GM18517 (cell line): ENCODE measurements at regions not wholly inside any gene's neighbourhood (a gene's known extent, or its start where the extent isn't known, plus 50 kb on each side); places are given as distances from the start of the nearest gene placed in this dataset.
"Not testable (repeated sequence)": the region's sequence is repeated elsewhere in the genome, so short reads cannot be mapped to it uniquely, and the experiment has no call there.

Experiments used
- ATAC-seq: cut with Tn5 transposase; IDR thresholded peaks from one replicate; pipeline ENCODE4 v1.9.1; 2021; ENCODE audit warnings: mild to moderate bottlenecking, moderate library complexity; ENCODE audit not compliant: unreplicated experiment

DNA sequence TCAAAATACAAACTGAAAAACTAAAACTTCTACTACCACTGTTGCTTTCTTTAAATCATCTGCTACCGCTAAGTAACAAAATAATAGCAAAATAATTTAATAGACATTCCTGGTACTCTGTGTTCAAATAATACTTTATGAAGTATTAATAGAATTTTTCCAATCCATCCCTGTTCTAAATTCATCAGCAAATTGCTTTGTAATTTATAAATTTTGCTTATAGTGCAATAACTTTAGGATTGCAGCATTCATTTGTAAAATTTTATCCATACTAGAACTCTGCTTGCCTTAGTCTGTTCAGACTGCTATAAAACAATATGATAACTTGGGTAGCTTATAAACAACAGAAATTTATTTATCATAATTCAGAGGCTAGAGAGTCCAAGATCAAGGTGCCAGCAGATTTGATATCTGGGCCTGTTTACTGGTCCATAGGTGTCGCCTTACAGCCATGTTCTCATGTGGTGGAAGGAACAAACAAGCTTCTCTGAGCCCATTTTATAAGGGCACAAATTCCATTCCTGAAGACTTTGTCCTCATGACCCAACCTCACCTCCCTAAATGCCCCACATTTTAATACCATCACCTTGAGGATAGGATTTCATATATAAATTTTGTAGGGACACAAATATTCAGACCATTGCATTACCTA lies 415.1 kb upstream of the MAP2 start:
- no peak for ATAC-seq

DNA sequence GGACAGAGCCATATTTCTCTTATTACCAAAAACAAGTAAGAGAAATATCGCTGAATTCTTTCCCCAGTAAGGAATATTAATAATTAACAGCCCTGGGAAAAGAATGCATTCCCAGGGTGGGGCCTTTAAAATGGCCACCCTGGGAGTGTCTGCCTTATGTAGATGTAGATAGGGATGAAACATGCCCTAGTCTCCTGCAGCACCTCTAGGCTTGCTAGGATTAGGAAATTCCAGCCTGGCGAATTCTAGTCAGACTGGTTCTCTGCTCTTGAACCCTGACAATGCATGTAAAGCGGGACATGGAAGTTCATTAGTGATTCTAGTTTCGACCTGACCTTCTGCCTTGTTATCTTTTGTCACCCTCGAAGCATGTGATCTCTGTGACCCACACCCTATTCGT lies 405.2 kb upstream of the MAP2 start:
- ATAC-seq = not testable (repeated sequence)

DNA sequence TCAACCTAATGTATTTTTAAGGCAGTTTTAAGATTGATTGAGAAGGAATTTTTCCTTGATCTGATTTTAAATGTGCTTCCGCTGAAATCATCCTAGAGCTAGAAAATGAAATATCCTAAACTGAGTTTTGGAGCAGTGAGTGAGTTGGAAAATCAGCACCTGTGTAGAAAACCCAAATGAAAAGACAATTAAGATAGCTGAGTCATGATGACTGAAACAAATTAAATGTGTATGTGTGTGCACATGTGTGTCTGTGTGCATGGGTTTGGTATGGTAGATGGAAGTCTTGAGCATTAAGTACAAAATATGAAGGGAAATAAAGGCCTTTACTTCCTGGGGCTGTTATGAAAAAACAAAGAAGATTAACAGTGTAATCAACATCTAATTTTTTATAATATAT lies 394.6 kb upstream of the MAP2 start:
- no peak for ATAC-seq

DNA sequence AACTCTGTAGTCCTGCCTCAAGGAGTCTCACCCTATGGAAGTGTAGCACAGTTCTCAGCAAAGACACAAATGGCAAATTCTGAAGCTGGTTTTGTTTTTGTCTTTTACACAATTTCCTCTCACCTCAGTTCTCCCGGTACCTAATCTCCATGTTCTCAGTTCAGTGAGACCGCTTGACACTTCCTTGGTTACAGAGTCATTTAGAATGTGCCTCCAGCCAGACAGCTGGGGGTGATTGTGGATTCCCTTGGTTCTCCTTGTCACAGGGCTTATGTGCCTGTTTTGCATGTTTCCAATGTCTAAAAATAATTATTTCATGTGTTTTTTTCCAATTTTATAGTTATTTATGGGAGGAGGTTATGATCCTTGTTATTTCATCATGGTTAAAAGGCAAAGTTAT lies 379.5 kb upstream of the MAP2 start:
- ATAC-seq = no peak

DNA sequence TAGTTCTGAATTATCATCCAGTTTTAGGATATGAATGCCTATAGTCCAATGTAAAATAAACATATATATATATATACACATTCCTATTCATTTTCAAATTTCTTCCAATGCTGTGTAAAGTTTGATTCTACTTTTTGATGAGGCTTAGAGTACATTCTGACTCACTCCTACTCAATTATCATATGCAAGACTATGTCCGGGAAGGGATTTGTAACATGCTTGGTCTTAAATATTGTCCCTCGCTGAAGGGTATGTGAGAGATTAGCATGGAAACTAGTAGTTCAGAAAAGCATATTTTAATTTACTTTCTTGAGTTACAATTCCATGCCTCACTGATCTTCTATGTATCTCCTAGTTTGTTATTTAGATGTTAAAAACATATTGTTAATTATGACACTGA lies 377.7 kb upstream of the MAP2 start:
- ATAC-seq = no peak

DNA sequence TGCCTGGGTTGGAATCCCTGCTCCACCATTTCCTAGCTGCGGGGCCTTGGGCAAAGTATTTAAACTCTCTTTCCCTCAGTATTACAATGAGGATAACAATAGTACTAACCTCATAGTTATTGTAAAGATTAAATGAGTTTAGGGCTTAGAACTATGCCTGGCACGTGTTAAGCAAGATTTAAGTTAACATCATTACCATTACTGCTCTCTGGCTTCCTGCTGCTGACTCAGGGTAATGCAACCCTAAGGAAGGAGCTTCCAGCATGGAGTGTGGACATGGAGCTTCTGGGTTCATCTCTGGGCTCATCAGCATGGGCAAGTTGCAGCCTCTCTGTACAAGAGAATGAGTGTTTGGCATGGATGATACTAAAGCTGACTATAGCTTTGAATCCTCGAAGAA lies 374.2 kb upstream of the MAP2 start:
- no peak for ATAC-seq

DNA sequence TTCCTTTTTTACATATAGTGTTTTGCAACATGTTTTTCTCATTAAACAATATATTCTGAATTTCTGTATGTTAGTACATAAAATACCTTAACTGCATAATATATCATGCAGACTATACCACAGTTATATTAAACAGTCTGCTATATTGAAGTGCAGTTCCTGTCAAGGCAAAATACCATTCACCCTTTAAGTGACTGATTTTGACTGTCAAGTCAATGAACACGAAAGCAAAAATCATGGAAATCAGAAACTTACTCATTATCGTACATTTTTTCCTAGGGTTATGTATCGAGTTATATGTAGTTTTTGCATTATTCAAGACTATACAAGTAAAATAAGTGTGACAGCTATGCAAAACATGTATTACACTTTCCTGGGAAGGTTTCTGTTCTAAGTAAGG lies 361.6 kb upstream of the MAP2 start:
- no peak for ATAC-seq

DNA sequence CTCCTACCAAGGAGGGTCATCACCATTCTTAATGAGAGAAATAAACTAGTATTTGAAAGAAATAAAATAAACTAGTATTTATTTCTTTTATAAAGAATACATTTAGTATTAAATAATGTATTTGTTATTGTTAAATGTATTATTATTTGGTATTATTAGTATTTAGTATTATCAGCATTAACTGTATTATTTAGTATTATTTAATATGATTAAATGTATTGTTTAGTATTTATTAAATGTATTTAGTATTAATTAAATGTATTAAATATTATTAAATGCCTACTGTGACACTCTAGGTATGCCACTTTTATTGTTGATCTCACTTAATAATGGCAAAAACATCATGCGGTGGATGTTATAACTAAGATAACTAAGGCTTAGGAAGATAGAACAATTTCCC lies 353.6 kb upstream of the MAP2 start:
- ATAC-seq = no peak

DNA sequence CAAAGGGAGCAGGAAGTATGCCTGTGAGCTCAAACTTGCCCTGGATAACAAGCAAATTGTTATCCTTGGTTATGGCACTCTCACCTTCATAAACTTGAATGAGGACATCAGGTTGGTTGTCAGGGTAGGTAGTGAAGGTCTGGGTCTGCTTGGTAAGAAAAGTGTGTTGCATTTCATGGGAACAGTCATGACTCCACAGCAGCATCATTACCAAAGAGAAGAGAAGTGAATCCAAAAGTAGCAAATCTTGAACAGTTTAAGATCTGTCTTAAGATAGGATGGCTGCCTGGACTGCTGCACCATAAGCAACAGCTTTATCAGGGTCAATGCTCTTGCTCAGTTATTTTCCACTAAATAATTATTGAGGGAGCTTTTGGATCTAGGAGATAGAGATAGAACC lies 350.7 kb upstream of the MAP2 start:
- ATAC-seq = no peak

DNA sequence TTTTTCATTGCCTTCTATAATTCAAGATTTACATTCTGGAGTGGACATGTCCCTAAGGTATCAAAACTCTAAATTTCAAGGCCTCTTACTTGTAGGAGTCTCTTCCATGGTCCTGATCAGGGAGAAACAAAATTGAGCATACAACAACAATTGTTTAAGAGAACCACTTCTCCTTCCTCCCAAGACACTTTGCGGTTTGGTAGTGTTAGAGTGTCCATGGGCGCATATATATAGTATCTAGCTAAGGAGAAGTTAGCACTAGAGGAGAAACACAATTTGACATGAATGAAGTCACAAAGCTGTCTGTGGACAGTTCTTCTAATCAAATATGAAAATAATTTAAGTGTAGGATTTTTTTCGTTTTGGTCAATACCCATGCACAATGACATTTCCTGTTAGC lies 349.1 kb upstream of the MAP2 start:
- no peak for ATAC-seq

DNA sequence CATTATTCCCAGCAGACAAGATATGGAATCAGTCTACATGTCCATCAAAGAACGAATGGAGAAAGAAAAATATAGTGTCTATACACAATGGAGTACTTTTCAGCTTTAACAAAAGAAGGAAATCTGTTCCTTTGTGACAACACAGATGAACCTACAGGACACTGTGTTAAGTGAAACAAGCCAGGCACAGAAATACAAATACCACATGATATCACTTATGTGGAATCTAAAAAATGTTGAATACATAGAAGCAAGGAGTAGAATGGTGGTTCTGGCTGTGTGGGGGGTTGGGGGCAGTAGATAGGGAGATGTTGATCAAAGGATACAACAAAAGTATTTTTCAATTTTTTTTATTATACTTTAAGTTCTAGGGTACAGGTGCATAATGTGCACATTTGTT lies 347.7 kb upstream of the MAP2 start:
- ATAC-seq = no peak

DNA sequence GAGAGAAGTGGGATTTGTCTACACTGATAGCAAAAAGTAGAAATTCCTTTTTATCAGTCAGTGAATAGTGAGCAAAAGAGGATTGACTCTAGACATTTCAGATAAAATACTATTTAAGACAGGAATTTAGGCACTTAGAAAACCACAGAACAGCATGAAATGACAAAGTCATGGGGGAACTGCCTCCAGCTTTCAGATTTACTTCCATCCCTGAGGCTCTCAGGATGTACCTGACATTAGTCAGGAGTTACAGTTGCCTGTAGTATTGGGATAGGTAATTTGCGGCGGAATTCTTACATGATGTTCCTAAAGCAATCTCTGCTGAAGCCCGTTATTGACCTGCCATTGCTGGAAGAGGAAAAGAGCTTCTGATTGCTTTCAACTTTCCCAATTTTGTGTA lies 337.1 kb upstream of the MAP2 start:
- ATAC-seq = no peak

DNA sequence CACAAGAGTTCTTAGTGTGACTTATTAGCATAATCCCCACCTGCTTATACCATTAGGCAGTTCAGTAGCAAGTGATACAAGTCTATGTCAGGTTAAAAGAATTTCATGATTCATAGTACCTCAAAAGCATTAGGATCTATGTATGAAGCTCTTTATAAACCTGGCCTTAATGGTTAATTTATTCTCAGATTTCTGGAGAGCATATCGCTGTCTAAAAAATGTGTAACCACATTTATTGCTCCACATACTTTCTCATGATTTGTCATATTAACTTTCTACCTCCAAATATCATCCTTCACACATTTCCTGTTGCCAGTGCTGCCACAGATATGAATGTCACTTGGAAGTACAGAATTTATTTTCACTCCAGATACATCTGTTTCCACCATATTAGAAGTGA lies 332.8 kb upstream of the MAP2 start:
- ATAC-seq = no peak

DNA sequence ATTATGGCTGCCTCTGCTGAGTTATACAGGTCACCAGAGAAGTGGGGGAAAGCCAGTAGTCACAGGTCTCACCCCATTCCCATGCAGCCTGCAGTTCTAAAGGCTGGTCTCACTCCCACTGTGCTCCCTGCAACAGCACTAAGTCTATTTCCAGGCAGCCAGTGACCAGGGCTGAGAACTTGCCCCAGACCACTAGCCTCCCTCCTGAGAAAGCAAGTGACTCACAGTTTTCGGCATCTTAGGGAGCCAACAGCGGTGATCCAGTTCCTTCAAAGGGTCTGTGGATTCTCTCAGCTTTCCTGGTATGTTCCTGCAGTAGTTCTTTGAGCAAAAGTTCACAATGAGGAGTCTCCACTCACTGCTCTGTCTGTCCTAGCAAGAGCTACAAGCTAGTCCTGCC lies 329.6 kb upstream of the MAP2 start:
- no peak for ATAC-seq

DNA sequence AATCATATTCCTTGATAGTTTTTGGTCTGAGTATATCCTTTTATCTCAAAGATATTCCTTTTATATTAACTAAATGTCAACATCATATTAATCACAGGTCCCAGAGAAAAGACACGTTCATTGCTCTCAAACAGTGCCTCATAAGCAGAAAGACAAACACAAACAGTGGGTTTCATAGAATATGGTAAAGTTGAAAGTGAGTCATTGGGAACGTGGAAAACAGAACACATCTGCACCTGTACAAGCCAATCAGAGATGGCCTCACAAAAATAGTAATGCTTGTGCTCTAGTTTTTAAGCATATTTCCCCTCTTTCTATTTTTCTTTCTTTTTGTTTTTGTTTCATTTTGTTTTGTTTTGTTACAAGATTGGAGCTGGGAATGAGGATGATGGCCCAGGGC lies 328.4 kb upstream of the MAP2 start:
- ATAC-seq = no peak

DNA sequence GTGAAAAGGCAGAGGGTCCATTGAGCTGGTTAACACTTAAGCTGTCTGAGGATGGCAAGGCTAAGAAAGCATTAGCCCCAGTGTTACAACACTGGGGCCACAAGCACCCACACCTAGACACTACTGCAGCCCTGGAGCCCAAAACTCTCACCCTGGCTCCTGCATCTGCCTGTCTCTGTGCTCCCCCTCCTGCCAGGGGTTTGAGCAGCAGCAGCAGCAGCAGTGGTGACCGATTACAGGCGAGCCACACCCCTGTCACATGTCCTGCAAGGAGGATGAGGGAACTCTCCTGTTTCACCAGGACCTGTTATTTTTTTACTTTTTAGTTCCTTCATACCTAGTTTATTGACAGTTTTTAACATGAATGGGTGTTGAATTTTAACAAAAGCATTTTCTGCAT lies 326.7 kb upstream of the MAP2 start:
- ATAC-seq = no peak

DNA sequence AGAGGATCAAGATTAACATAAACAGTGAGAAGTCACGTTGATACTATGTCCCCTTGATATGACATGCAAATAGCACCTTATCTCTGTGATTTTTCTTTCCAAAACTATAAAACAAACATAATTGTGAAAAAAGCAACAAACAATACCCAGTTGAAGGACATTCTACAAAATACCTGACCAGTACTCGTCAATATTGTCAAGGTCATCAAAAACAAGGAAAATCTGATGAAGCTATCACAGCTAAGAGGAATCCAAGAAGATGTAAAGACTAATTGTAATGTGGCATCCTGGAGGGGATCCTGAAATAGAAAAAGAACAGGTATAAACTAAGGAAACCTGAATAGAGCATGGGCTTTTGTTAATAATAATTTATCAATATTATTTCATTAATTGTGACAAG lies 321.5 kb upstream of the MAP2 start:
- ATAC-seq = no peak

DNA sequence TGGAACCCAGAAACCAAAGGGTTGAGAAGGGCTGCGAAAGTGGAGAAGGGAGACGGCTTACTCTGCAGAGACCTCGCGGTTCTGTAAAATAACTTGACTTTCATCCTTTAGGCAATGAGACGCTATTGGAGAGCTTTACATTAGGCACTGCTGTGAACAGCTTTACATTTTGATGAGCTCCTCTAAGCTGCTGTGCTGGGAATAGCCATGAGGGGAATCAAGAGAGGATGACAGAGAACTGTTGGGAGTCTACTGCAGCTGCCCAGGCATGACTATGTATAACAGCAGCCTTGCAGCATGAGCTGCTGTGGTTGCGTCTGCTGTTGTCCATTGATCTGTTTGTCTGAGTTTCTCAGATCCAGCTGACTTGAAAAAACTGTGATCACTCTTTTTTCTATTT lies 310.8 kb upstream of the MAP2 start:
- no peak for ATAC-seq

DNA sequence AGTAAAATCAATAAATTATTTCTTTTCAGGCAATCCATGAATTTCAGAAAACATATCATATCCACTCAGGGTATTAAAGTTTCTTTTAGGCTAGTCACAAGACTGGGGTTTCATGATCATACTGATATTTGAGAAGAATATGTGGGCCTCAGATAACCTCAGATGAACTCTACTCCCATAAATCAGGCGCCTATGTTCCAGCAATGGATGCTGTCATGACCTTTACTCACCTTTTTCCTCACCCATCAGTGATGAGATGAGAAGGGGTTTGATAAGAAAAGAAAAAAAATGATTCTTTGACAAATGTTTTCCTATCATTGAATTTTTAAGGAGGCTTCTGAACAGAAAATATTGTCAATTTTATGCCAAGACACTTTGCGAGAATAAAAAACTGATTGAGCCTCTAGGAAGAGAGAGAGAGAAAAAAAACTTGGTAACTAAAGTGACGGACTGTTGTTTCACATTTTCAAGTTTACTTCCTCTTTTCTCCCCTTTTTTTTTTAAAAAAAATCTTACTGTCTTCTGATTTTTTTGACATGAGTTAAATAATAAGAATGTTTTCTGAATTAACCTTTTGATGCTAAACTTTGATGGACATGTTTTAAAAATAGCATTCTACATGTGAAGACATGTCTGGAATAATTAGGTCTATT lies 309.1 kb upstream of the MAP2 start:
- no peak for ATAC-seq

DNA sequence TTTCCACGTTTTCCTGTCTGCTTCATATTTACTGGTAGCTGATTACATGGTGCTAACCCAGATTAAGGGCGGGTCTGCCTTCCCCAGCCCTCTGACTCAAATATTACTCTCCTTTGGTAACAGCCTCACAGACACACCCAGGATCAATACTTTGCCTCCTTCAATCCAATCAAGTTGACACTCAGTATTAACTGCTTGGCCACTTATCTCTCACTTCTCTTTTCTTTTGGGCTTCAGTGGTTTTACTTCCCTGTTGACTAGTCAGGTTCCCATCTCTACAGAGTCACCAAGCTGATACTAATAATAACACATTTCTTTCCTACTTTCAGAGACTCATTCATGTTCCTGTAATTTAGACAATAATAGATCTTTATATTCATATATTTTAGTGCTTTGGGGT lies 302.2 kb upstream of the MAP2 start:
- ATAC-seq = peak; percentile 93

DNA sequence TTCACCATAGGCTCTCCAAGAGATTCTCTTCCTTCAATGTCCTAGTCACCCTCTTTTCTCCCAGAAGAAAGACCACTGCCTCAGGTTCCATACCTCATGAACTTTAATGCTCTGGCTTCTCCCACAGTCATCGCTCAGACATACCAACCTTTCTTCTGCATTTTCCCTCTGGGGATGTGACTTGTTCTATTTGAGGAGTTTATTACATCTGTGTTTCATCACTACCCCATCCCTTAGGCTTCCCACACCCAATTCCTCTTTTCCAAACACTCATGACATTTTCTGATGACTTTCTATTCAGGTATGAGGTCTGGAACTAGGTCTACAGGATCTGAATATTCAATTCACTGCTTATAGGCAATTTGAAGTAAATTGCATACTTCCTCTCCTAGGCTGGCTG lies 298.6 kb upstream of the MAP2 start:
- no peak for ATAC-seq

DNA sequence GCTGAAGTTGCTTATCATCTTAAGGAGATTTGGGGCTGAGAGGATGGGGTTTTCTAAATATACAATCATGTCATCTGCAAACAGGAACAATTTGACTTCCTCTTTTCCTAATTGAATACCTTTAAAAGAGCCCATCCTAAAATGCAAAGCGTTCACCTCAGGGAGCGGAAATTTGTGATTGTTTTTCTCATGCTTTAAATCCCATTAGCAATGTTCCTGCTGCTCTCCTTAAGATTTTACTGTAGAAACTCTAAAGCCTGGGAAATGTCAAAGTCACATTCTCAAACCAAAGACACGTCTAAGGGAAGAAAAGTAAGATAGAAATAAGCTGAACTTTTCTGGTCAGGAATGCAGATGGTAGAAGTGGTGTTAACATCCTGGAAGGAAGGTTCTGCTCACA lies 285.8 kb upstream of the MAP2 start:
- ATAC-seq = no peak

DNA sequence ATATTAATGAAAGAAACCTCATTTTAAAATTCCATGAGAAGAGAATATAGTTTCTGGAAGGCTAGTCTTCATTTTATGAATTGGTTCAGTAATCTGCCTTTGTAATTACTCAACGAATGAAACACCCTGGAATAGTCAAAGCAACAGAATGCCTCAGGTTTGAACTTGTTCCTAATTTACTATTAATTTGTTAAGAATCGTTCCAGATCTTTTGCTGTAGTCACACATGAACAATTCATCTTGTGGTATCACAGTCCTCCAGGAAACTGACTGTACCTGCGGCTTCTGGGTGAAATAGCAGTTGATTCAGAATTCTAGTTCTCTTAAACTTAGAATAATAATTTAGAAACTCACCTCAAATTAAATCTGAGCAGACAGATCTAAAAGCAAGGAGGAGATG lies 282.7 kb upstream of the MAP2 start:
- no peak for ATAC-seq
